Medulla oblongata (tissue), 1 donor: ENCODE measurements at regions not wholly inside any gene's neighbourhood (a gene's known extent, or its start where the extent isn't known, plus 50 kb on each side); places are given as distances from the start of the nearest gene placed in this dataset.
"Not testable (repeated sequence)": the region's sequence is repeated elsewhere in the genome, so short reads cannot be mapped to it uniquely, and the experiment has no call there.

Experiments used
- DNase-seq: peaks from one replicate; pipeline ENCODE4 v3.0.0-alpha.2; 2015; ENCODE audit errors: extremely low spot score

DNA sequence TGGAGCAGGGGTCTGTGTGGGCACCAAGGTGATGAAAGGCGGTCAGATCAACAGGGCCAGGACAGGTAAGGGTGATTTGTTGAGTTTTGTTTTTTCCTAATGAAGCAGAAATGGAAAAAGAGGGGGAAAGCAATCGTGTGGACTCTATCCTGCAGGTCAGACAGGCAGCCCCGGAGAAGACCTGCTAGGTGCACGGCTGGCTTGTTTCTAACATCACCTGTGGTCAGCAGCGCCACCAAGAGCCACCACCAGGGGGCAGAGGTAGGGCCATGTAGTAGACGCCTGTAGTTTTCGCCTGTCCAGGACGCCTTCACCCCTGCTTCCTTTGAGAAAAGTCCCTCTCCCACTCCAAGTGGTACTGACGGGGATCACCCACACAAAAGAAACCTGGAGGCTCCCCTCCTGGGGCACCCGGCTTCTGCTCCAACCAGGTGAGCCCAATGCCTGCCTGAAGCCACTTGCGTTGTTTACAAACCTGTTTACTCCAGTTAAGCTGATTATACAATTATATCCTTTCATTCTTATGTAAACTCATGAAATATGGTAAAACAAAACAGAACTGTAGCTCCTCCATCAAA is 54.2 kb upstream of the SEC14L1 start:
- DNase-seq, result peak; percentile 69

DNA sequence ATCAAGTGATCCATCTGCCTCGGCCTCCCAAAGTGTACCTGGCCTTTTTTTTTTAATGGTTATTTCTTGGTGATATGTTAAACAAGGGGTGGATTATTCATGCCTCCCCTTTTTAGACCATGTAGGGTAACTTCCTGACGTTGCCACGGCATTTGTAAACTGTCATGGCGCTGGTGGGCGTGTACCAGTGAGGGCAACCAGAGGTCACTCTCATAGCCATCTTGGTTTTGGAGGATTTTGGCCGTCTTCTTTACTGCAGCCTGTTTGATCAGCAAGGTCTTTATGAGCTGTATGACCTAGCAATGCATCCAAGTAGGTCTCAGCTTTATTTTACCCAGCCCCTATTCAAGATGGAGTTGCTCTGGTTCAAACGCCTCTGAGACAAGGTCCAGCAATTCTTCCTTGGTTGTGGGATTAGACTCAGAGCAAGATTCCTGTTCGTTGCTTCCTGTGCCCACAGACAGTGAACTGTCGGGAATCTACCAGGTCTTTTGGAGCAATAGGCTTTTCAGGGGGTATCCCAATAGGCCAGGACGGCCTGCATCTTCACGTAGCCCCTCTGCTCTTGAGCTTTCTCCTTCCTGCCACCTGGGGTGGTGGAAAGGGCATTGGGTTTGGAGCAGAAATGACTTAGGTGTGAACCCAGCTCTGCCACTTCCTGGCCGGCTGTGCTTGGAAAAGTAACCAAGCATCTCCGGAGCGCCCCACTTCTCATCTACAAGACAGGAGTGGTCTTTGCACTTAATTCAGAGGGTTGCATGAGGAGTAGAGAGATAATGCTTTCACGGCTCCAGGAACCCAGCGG is 52.9 kb upstream of the SEC14L1 start:
- DNase-seq, result no peak

DNA sequence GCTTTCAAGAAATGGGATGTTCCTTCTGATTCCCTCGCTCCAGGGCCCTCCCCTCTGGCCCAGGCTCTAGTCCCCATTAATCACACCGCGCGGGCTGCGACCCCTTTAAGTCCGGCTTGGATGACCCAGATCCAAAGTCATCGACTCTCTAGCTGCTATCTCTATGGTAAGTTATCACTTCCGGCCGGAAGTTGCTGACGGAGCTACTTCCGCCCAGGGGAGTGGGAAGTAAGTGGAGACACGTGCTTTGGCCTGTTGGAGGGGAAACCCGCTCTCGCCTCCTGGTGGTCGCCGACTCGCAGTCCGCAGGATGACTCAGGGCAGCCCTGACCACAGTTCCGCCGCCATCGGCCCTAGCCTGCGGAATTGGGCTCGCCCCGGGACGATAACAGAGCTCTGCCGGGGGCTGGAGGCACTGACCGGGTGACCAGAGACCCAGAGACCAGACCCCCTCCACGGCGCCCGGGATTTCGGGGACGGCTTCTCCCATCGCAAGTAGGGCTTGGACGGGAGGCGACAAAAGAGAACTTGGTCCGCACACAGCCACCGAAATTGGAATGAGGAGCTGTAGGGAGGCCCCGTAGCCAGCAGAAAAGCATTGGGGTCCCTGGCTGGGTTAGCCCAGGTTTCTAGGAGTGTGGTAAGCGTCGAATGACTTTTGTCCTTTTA is 52.2 kb upstream of the SEC14L1 start:
- peak; percentile 98 for DNase-seq

DNA sequence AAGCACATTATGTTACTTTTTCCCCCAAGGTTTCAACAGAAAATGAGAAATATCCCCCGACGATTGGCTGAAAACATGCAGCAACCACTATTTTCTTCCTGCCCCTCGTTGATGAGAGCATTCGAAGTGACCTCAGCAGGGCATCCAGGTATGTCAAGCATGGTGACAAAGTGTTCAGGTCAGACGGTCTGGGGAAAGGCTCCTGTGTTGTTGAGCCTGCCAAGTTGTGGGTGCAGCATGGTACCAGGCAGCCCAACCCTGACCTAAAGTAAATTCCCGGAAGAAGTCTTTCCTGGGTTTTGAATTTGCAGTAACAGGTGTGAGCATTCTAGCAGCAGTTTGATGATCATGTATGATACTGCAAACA is 51.7 kb upstream of the SEC14L1 start:
- DNase-seq, result no peak

DNA sequence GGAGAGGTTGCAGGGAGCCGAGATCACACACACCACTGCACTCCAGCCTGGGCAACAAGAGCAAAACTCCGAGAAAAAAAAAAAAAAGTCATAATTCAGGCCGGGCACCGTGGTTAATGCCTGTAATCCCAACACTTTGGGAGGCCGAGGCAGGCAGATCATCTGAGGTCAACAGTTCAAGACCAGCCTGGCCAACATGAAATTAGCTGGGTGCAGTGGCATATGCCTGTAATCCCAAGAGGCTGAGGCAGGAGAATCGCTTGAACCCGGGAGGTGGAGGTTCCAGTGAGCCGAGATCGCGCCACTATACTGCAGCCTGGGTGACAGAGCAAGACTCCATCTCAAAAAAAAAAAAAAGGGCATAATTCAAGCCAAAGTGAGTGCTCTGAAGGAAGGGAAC is 50.8 kb upstream of the SEC14L1 start:
- not testable (repeated sequence) for DNase-seq

DNA sequence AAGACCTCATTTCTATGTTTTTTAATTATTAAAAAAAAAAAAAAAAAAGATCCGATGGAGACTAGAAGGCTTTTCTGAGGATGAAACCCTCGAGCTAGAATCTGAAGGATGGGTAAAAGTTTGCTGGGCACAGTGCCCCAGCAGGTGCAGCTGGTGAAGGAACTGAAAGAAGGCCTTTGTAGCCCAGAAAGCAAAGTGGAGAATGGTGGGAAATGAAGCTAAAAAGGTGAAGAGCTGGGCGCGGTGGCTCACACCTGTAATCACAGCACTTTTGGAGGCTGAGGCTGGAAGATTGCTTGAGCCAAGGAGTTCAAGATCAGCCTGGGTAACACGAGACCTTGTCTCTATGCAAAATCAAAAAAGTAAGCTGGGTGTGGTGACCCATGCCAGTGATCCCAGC is 50.3 kb upstream of the SEC14L1 start:
- DNase-seq, result no peak
